Astrocyte (in vitro differentiated cells and primary cell): ENCODE measurements at regions not wholly inside any gene's neighbourhood (a gene's known extent, or its start where the extent isn't known, plus 50 kb on each side); places are given as distances from the start of the nearest gene placed in this dataset.

Source experiments
- DNase-seq: peaks from one replicate; pipeline ENCODE4 v3.0.0-alpha.2; 2010; ENCODE audit warnings: low read depth
- FAIRE-seq: peaks from 2 replicates; lab custom pipeline; 2011; peaks lifted over from hg19 to GRCh38; lab: Jason Lieb, UNC
- H2AFZ ChIP-seq: 2 replicates; pipeline ENCODE4 v1.6.0; 2012; ENCODE audit warnings: low read depth, low read length, inconsistent platforms
- H3K27ac ChIP-seq: 2 replicates; pipeline ENCODE4 v1.5.1; 2011; ENCODE audit warnings: low read depth, low read length, inconsistent platforms
- H3K27me3 ChIP-seq: 2 replicates; pipeline ENCODE4 v1.6.0; 2011; ENCODE audit warnings: low read length, inconsistent platforms; ENCODE audit not compliant: insufficient read depth
- H3K36me3 ChIP-seq: 2 replicates; pipeline ENCODE4 v1.5.1; 2011; ENCODE audit warnings: low read length, inconsistent platforms; ENCODE audit not compliant: insufficient read depth
- H3K4me1 ChIP-seq: 2 replicates; pipeline ENCODE4 v1.5.1; 2011; ENCODE audit warnings: low read length, inconsistent platforms; ENCODE audit not compliant: insufficient read depth
- H3K4me2 ChIP-seq: 2 replicates; pipeline ENCODE4 v1.6.0; 2012; ENCODE audit warnings: low read length, inconsistent platforms
- H3K4me3 ChIP-seq: 2 replicates; pipeline ENCODE4 v1.5.1; 2011; ENCODE audit warnings: low read depth, mild to moderate bottlenecking, low read length, inconsistent platforms; ENCODE audit not compliant: insufficient read depth
- H3K79me2 ChIP-seq: 2 replicates; pipeline ENCODE4 v1.6.0; 2012; ENCODE audit warnings: mild to moderate bottlenecking, low read length, inconsistent platforms; ENCODE audit not compliant: insufficient read depth
- H3K9ac ChIP-seq: 2 replicates; pipeline ENCODE4 v1.6.0; 2012; ENCODE audit warnings: mild to moderate bottlenecking, low read length, inconsistent platforms
- H3K9me3 ChIP-seq: 2 replicates; pipeline ENCODE4 v1.5.1; 2012; ENCODE audit warnings: low read depth, mild to moderate bottlenecking, low read length, inconsistent platforms; ENCODE audit not compliant: insufficient read depth
- H4K20me1 ChIP-seq: 2 replicates; pipeline ENCODE4 v1.6.0; 2012; ENCODE audit warnings: low read length, inconsistent platforms; ENCODE audit not compliant: insufficient read depth
- H3K27ac Mint-ChIP-seq: one replicate; pipeline ENCODE4 v1.8.0; 2021; ENCODE audit warnings: mild to moderate bottlenecking, mixed read lengths; ENCODE audit not compliant: unreplicated experiment
- H3K27me3 Mint-ChIP-seq: one replicate; pipeline ENCODE4 v1.8.0; 2021; ENCODE audit warnings: low read depth, mixed read lengths; ENCODE audit not compliant: unreplicated experiment
- H3K36me3 Mint-ChIP-seq: one replicate; pipeline ENCODE4 v1.8.0; 2021; ENCODE audit warnings: low read depth, mixed read lengths; ENCODE audit not compliant: unreplicated experiment
- H3K4me1 Mint-ChIP-seq: one replicate; pipeline ENCODE4 v1.8.0; 2021; ENCODE audit warnings: low read depth, mixed read lengths; ENCODE audit not compliant: unreplicated experiment
- H3K4me3 Mint-ChIP-seq: one replicate; pipeline ENCODE4 v1.8.0; 2021; ENCODE audit warnings: mild to moderate bottlenecking, moderate library complexity, mixed read lengths; ENCODE audit not compliant: unreplicated experiment
- H3K9me3 Mint-ChIP-seq: one replicate; pipeline ENCODE4 v1.8.0; 2021; ENCODE audit warnings: mild to moderate bottlenecking, mixed read lengths; ENCODE audit not compliant: unreplicated experiment
- EZH2 ChIP-seq: IDR thresholded peaks from 2 replicates; pipeline ENCODE4 v1.6.1; 2012; ENCODE audit warnings: mild to moderate bottlenecking, low read length, inconsistent platforms; ENCODE audit not compliant: insufficient read depth
- TF ChIP-seq, protein P1 (sequence below): IDR thresholded peaks from 2 replicates; pipeline ENCODE4 v1.5.1; 2011; ENCODE audit warnings: low read depth, mild to moderate bottlenecking, inconsistent platforms, low read length, moderate library complexity; ENCODE audit not compliant: insufficient read depth

DNA sequence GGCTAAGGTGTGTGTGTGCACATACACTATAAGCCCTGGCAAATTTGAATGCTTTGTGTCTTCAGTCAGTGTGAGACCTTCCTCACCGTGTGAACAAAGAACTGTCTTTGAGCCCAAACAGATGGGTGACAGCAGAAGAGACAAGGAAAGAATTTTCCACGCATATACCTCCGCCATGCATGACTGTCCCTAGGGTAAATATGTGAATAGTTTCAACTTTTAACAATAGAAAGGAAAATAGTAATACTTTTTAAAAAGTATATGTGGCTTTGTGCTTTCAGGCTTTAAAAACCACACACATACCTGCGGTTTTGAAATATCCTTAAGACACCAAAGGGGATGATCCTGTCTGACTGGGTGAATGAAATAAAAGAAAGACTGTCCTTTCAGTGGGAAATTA is 438.6 kb upstream of the MPDZ start:
- Histone ChIP-seq H2AFZ (no peak overlapping the region), H3K4me1 (peaks cover 34% of the 10 kb centered on the region), H3K4me2 (peak overlapping the region; percentile 58), H3K27ac (peak overlapping the region; percentile 71), H4K20me1 (no peaks in the 10 kb centered on the region), H3K27me3 (no peaks in the 10 kb centered on the region), H3K9ac (peak overlapping the region; percentile 42), H3K79me2 (no peaks in the 10 kb centered on the region), H3K9me3 (no peaks in the 10 kb centered on the region), H3K36me3 (no peaks in the 10 kb centered on the region), H3K4me3 (no peak overlapping the region)
- H3K4me1 Mint-ChIP-seq: peaks cover 34% of the 10 kb centered on the region
- peak; percentile 43 for FAIRE-seq
- H3K27me3 Mint-ChIP-seq: no peaks in the 10 kb centered on the region
- TF ChIP-seq, protein P1, sequence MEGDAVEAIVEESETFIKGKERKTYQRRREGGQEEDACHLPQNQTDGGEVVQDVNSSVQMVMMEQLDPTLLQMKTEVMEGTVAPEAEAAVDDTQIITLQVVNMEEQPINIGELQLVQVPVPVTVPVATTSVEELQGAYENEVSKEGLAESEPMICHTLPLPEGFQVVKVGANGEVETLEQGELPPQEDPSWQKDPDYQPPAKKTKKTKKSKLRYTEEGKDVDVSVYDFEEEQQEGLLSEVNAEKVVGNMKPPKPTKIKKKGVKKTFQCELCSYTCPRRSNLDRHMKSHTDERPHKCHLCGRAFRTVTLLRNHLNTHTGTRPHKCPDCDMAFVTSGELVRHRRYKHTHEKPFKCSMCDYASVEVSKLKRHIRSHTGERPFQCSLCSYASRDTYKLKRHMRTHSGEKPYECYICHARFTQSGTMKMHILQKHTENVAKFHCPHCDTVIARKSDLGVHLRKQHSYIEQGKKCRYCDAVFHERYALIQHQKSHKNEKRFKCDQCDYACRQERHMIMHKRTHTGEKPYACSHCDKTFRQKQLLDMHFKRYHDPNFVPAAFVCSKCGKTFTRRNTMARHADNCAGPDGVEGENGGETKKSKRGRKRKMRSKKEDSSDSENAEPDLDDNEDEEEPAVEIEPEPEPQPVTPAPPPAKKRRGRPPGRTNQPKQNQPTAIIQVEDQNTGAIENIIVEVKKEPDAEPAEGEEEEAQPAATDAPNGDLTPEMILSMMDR: no peak
- TF ChIP-seq EZH2: no peak
- peaks cover 4% of the 10 kb centered on the region for H3K9me3 Mint-ChIP-seq
- peak; percentile 81 for DNase-seq
- H3K4me3 Mint-ChIP-seq: no peak overlapping the region
- peak overlapping the region; percentile 16 for H3K27ac Mint-ChIP-seq
- H3K36me3 Mint-ChIP-seq: no peaks in the 10 kb centered on the region

DNA sequence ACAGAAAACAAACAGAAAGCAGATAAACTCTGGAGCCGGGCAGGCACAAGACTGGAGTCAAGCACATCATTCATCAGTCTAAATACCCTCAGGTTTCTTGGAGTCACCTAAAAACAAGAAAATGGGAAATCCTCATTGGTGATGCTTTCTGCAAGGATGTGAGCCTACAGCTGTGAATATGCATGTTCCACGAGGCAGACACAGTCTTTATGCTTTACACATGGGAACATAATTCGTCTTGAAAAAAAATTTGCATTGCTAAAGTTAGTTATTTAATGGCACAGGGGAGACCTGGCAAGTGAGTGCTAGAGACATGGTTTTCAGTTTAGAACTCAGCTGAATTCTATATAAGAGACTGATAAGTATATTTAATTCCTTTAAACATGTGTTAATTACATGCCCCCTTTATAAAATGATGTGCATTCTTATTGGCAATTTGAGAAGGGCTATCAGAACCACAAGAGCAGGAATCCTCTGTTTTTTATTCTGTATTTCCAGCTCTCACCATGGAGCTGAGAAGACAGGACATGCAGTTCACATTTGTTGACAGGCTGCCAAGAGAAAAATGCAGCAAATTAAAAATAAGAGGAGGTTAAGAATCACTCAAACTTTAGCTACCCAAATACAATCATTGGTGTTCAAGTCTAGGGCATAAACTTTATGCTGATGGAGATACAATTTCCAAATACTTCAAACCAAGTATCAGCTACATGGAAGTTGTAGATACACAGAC is 438.0 kb upstream of the MPDZ start:
- H3K27ac ChIP-seq: peak overlapping the region; percentile 71
- Mint-ChIP-seq H3K27me3 (no peaks in the 10 kb centered on the region), H3K27ac (no peak overlapping the region), H3K4me3 (no peak overlapping the region), H3K4me1 (peaks cover 34% of the 10 kb centered on the region), H3K9me3 (peaks cover 2% of the 10 kb centered on the region), H3K36me3 (no peaks in the 10 kb centered on the region)
- H3K4me1 ChIP-seq: peaks cover 34% of the 10 kb centered on the region
- H3K36me3 ChIP-seq: no peaks in the 10 kb centered on the region
- H3K4me3 ChIP-seq: no peak overlapping the region
- no peak overlapping the region for H2AFZ ChIP-seq
- peak overlapping the region; percentile 42 for H3K9ac ChIP-seq
- peak; percentile 27 for DNase-seq
- FAIRE-seq: no peak
- H3K79me2 ChIP-seq: no peaks in the 10 kb centered on the region
- no peaks in the 10 kb centered on the region for H3K27me3 ChIP-seq
- no peaks in the 10 kb centered on the region for H3K9me3 ChIP-seq
- TF ChIP-seq, protein P1: no peak
- TF ChIP-seq EZH2: no peak
- peak overlapping the region; percentile 58 for H3K4me2 ChIP-seq
- H4K20me1 ChIP-seq: no peaks in the 10 kb centered on the region

DNA sequence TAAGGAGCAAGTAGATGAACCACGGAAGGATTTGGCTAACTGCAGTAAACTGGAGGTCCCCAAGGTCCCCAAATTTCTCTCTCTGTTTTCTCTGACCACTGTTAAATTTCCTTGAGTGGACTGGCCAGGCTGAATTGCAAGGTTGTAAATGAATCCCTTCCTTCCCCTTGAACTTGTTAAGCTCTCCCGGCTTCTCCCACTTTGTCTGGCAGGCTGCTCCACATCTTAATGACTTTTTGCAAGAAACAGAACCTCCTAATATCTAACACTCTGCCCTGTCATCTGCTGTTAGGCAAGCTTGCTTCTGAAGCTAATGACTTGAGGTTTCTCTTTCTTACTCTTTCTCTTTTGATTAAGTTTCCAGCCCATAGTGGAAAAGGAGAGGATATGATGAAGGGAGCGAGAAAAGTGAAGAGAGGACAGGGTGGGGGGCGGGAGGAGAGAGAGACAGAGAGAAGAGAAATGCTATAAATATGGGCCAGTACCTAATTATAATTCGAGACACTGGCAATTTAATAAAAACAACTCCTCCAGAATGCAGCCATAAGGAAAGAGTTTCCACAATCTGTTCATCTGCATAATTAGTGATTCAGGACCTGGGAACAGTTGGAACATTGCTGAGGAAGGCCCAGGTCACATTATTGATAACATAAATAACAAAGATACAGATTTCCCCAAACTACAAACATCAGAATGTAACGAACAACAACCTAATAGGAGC is 437.3 kb upstream of the MPDZ start:
- H3K4me3 Mint-ChIP-seq: no peak overlapping the region
- no peak for DNase-seq
- Histone ChIP-seq H3K27ac (no peak overlapping the region), H3K4me1 (peaks cover 34% of the 10 kb centered on the region), H3K36me3 (no peaks in the 10 kb centered on the region), H3K79me2 (no peaks in the 10 kb centered on the region), H3K9me3 (no peaks in the 10 kb centered on the region), H3K27me3 (no peaks in the 10 kb centered on the region), H4K20me1 (no peaks in the 10 kb centered on the region), H3K4me3 (no peak overlapping the region), H2AFZ (no peak overlapping the region), H3K9ac (no peak overlapping the region), H3K4me2 (peak overlapping the region; percentile 58)
- H3K27ac Mint-ChIP-seq: no peak overlapping the region
- peaks cover 34% of the 10 kb centered on the region for H3K4me1 Mint-ChIP-seq
- H3K9me3 Mint-ChIP-seq: peaks cover 2% of the 10 kb centered on the region
- no peak for FAIRE-seq
- TF ChIP-seq, protein P1: no peak
- TF ChIP-seq EZH2: no peak
- no peaks in the 10 kb centered on the region for H3K27me3 Mint-ChIP-seq
- no peaks in the 10 kb centered on the region for H3K36me3 Mint-ChIP-seq
